IMR-90 (cell line): ENCODE measurements at regions not wholly inside any gene's neighbourhood (a gene's known extent, or its start where the extent isn't known, plus 50 kb on each side); places are given as distances from the start of the nearest gene placed in this dataset.
A peak's percentile ranks its signal among the peaks of the same experiment; 100 is the strongest.

Experiments used
- ATAC-seq: fragments of 200-7000 bp; cut with Tn5 transposase; 2 replicates; pipeline ENCODE4 v1.9.1; 2020; ENCODE audit warnings: low read depth, mild to moderate bottlenecking, moderate library complexity
- BruUV-seq: library from RNA; stranded (reverse); fragments of 400-500 nt; replicated peaks from 2 replicates; lab custom pipeline; 2021; lab: Mats Ljungman, UMichigan
- CTCF ChIA-PET: fragments of 300-600 bp; formaldehyde crosslinking; extraction: SDS; loops from one replicate; lab custom pipeline; 2021; ENCODE audit warnings: antibody characterized with exemption; lab: Yijun Ruan, JAX
- POLR2A ChIA-PET: fragments of 300-600 bp; sonication (Branson Sonifier 250); formaldehyde crosslinking; loops from one replicate; lab custom pipeline; 2022; ENCODE audit warnings: antibody characterized with exemption; ENCODE audit not compliant: unreplicated experiment; lab: Charles Lee
- DNase-seq: peaks from one replicate; pipeline ENCODE4 v3.0.0; 2013
- H2AFZ ChIP-seq: replicated peaks from 2 replicates; pipeline ENCODE3; 2013; ENCODE audit warnings: low read length, mild to moderate bottlenecking; ENCODE audit not compliant: poor library complexity
- H2AK5ac ChIP-seq: 2 replicates; pipeline ENCODE4 v1.6.1; 2013; ENCODE audit warnings: low read depth, low read length, inconsistent platforms
- H2AK9ac ChIP-seq: replicated peaks from 2 replicates; pipeline ENCODE3; 2013; ENCODE audit warnings: mild to moderate bottlenecking, low read depth, low read length, moderate library complexity; ENCODE audit not compliant: poor library complexity
- H2BK120ac ChIP-seq: 2 replicates; pipeline ENCODE4 v1.6.1; 2013; ENCODE audit warnings: low read depth, low read length, inconsistent platforms
- H2BK15ac ChIP-seq: 3 replicates; pipeline ENCODE4 v1.6.1; 2013; ENCODE audit warnings: low read depth, low read length, inconsistent platforms
- H2BK20ac ChIP-seq: 2 replicates; pipeline ENCODE4 v1.6.1; 2013; ENCODE audit warnings: low read depth, mild to moderate bottlenecking, inconsistent platforms, low read length, moderate library complexity
- H2BK5ac ChIP-seq: 2 replicates; pipeline ENCODE4 v1.6.1; 2013; ENCODE audit warnings: mild to moderate bottlenecking, low read depth, low read length, inconsistent platforms; ENCODE audit not compliant: poor library complexity, severe bottlenecking
- H3K14ac ChIP-seq: replicated peaks from 2 replicates; pipeline ENCODE4 v1.6.1; 2013; ENCODE audit warnings: low read depth, low read length, inconsistent platforms
- H3K18ac ChIP-seq: 2 replicates; pipeline ENCODE4 v1.6.1; 2013; ENCODE audit warnings: low read depth, low read length, control low read depth
- H3K23ac ChIP-seq: 2 replicates; pipeline ENCODE4 v1.6.1; 2013; ENCODE audit warnings: low read depth, low read length, inconsistent platforms
- H3K27ac ChIP-seq: 2 replicates; pipeline ENCODE4 v1.5.1; 2013; ENCODE audit warnings: mild to moderate bottlenecking, control low read depth, low read length; ENCODE audit not compliant: insufficient read depth
- H3K27me3 ChIP-seq: 2 replicates; pipeline ENCODE4 v1.6.1; 2013; ENCODE audit warnings: low read length; ENCODE audit not compliant: control insufficient read depth, insufficient read depth
- H3K36me3 ChIP-seq: 2 replicates; pipeline ENCODE4 v1.6.1; 2013; ENCODE audit warnings: low read length, mixed read lengths; ENCODE audit not compliant: control insufficient read depth, insufficient read depth
- H3K4ac ChIP-seq: 2 replicates; pipeline ENCODE4 v1.6.1; 2013; ENCODE audit warnings: low read depth, low read length, inconsistent platforms
- H3K4me1 ChIP-seq: 2 replicates; pipeline ENCODE4 v1.6.1; 2013; ENCODE audit warnings: low read length, mixed read lengths; ENCODE audit not compliant: control insufficient read depth, insufficient read depth
- H3K4me2 ChIP-seq: 2 replicates; pipeline ENCODE4 v1.6.1; 2013; ENCODE audit warnings: low read depth, mild to moderate bottlenecking, control low read depth, low read length, moderate library complexity
- H3K4me3 ChIP-seq: 2 replicates; pipeline ENCODE4 v1.5.1; 2013; ENCODE audit warnings: low read depth, mild to moderate bottlenecking, control low read depth, low read length, moderate library complexity; ENCODE audit not compliant: insufficient read depth
- H3K56ac ChIP-seq: 2 replicates; pipeline ENCODE4 v1.6.1; 2013; ENCODE audit warnings: low read length, inconsistent platforms; ENCODE audit not compliant: insufficient read depth; ENCODE audit errors: extremely low read depth
- H3K79me1 ChIP-seq, 2 experiments: 2 replicates each; pipeline ENCODE4 v1.6.1; 2013; ENCODE audit warnings: low read length in 2 of 2, inconsistent platforms in 1 of 2, low read depth in 1 of 2
- H3K9ac ChIP-seq: 2 replicates; pipeline ENCODE4 v1.6.1; 2013; ENCODE audit warnings: low read depth, low read length, control low read depth
- H3K9me1 ChIP-seq: 2 replicates; pipeline ENCODE4 v1.6.1; 2013; ENCODE audit warnings: low read length, inconsistent platforms; ENCODE audit not compliant: insufficient read depth
- H3K9me3 ChIP-seq: 2 replicates; pipeline ENCODE4 v1.6.1; 2013; ENCODE audit warnings: low read length; ENCODE audit not compliant: control insufficient read depth, insufficient read depth
- H4K20me1 ChIP-seq: 2 replicates; pipeline ENCODE4 v1.6.1; 2013; ENCODE audit warnings: low read length, inconsistent platforms; ENCODE audit not compliant: insufficient read depth
- H4K5ac ChIP-seq: 2 replicates; pipeline ENCODE4 v1.6.1; 2013; ENCODE audit warnings: mild to moderate bottlenecking, low read depth, low read length, control low read depth
- H4K8ac ChIP-seq, 2 experiments: 2 replicates each; pipeline ENCODE4 v1.6.1; 2013; ENCODE audit warnings: low read depth in 2 of 2, low read length in 2 of 2, control low read depth in 1 of 2, inconsistent platforms in 1 of 2
- H4K91ac ChIP-seq: 2 replicates; pipeline ENCODE4 v1.6.1; 2013; ENCODE audit warnings: low read depth, low read length, inconsistent platforms; ENCODE audit not compliant: insufficient read depth
- BHLHE40 ChIP-seq: fragments of 150-350 bp; IDR thresholded peaks from 2 replicates; pipeline ENCODE4 v1.6.1; 2016; ENCODE audit warnings: mild to moderate bottlenecking, low read depth, low read length
- CTCF ChIP-seq: conservative IDR thresholded peaks from 2 replicates; pipeline ENCODE4 v1.5.1; 2012; ENCODE audit warnings: mild to moderate bottlenecking, low read depth, low read length, improper control_type of control experiment
- POLR2A ChIP-seq: IDR thresholded peaks from 2 replicates; pipeline ENCODE4 v1.6.1; 2012; ENCODE audit warnings: mild to moderate bottlenecking, low read depth, low read length
- RAD21 ChIP-seq: IDR thresholded peaks from 2 replicates; pipeline ENCODE4 v1.6.1; 2012; ENCODE audit warnings: low read length, improper control_type of control experiment
- RFX5 ChIP-seq: IDR thresholded peaks from 2 replicates; pipeline ENCODE4 v1.8.0; 2012; ENCODE audit warnings: low read depth, mild to moderate bottlenecking, low read length, moderate library complexity
- SMC3 ChIP-seq: fragments of 150-350 bp; IDR thresholded peaks from 2 replicates; pipeline ENCODE4 v1.6.1; 2016; ENCODE audit warnings: low read depth, mild to moderate bottlenecking, antibody characterized with exemption, low read length, moderate library complexity
- USF2 ChIP-seq: fragments of 150-350 bp; IDR thresholded peaks from 2 replicates; pipeline ENCODE4 v1.6.1; 2017; ENCODE audit warnings: mild to moderate bottlenecking, antibody characterized with exemption, low read length, low read depth
- WGBS, 2 experiments: methylation state at CpG; one replicate each; pipeline versions ENCODE4 v1.1.5 to v1.1.7; 2013; ENCODE audit warnings: missing lambda C conversion rate in 2 of 2; ENCODE audit not compliant: insufficient read length in 1 of 2; ENCODE audit errors: extremely low coverage in 2 of 2; 5-methylcytosine and 5-hydroxymethylcytosine counted together
- dilution Hi-C: fragments of 300-500 bp; cut with HindIII; formaldehyde crosslinking; loops from one replicate; pipeline ENCODE4 v1.14.3; 2018; ENCODE audit warnings: low sequenced_read_pairs; ENCODE audit not compliant: unreplicated experiment
- in situ Hi-C: fragments of 300-500 bp; cut with MboI; formaldehyde crosslinking; loops from 3 replicates; pipeline ENCODE4 v1.14.3; 2019; ENCODE audit warnings: low sequenced_read_pairs, inconsistent platforms, mixed read lengths
- intact Hi-C: fragments of 100-400 bp; cut with micrococcal nuclease; formaldehyde crosslinking; loops from 2 replicates; pipeline ENCODE4 v1.10.0; 2022

- Histone ChIP-seq H3K9me1 (no peaks in the 10 kb centered on the region), H4K5ac (no peak overlapping the region), H3K4me1 (no peaks in the 10 kb centered on the region), H2AK5ac (no peak overlapping the region), H2AK9ac (no peak overlapping the region), H2BK5ac (no peak overlapping the region), H3K79me1 (no peaks in the 10 kb centered on the region), H3K14ac (no peak overlapping the region), H3K36me3 (no peaks in the 10 kb centered on the region), H2BK15ac (no peak overlapping the region), H4K8ac (no peak overlapping the region), H3K56ac (no peak overlapping the region), H3K4me2 (no peak overlapping the region), H3K27ac (no peak overlapping the region), H3K4ac (no peak overlapping the region), H4K20me1 (no peaks in the 10 kb centered on the region), H3K23ac (no peak overlapping the region), H3K27me3 (peaks cover 3% of the 10 kb centered on the region), H2AFZ (no peak overlapping the region), H4K91ac (no peak overlapping the region), H3K18ac (no peak overlapping the region), H2BK20ac (no peak overlapping the region), H3K9me3 (no peaks in the 10 kb centered on the region), H3K9ac (no peak overlapping the region), H3K4me3 (no peak overlapping the region), H2BK120ac (no peak overlapping the region)
- WGBS, 2 experiments: 57% methylated on average over 1 of the region's 3 CpGs; no CpG with 5 or more reads in 1 of the 2 experiments
- no peak for TF ChIP-seq USF2
- TF ChIP-seq BHLHE40: no peak
- TF ChIP-seq POLR2A: no peak
- TF ChIP-seq RAD21: peak; percentile 46
- no peak for TF ChIP-seq RFX5
- TF ChIP-seq SMC3: peak; percentile 25; the same call in 1 of the 2 replicates
- peak; percentile 45 for TF ChIP-seq CTCF
- dilution Hi-C loops: no loop called here
- ChIA-PET POLR2A (interaction anchor here (0.6 kb wide), 1 partner anchor 629 kb away, joined by 3 read pairs; no protein-coding TSS in a partner anchor), CTCF (interaction anchor here (0.7 to 0.8 kb wide), 3 partner anchors 15 to 88 kb away, joined by 3 read pairs; no protein-coding TSS in a partner anchor)
- ATAC-seq (no peak), DNase-seq (peak; percentile 17)
- no TSS peak for BruUV-seq
- intact Hi-C loops: loop anchor here (5.0 kb wide), 1 partner anchor 460 kb away; no protein-coding TSS in a partner anchor
- in situ Hi-C loops: no loop called here
These were observed 264.3 kb upstream of the RIMS1 start for GRCh38 chr6:71621918-71622519.
